ENCODE measurements at regions not wholly inside any gene's neighbourhood (a gene's known extent, or its start where the extent isn't known, plus 50 kb on each side); places are given as distances from the start of the nearest gene placed in this dataset.

- TF ChIP-seq, protein P1, sequence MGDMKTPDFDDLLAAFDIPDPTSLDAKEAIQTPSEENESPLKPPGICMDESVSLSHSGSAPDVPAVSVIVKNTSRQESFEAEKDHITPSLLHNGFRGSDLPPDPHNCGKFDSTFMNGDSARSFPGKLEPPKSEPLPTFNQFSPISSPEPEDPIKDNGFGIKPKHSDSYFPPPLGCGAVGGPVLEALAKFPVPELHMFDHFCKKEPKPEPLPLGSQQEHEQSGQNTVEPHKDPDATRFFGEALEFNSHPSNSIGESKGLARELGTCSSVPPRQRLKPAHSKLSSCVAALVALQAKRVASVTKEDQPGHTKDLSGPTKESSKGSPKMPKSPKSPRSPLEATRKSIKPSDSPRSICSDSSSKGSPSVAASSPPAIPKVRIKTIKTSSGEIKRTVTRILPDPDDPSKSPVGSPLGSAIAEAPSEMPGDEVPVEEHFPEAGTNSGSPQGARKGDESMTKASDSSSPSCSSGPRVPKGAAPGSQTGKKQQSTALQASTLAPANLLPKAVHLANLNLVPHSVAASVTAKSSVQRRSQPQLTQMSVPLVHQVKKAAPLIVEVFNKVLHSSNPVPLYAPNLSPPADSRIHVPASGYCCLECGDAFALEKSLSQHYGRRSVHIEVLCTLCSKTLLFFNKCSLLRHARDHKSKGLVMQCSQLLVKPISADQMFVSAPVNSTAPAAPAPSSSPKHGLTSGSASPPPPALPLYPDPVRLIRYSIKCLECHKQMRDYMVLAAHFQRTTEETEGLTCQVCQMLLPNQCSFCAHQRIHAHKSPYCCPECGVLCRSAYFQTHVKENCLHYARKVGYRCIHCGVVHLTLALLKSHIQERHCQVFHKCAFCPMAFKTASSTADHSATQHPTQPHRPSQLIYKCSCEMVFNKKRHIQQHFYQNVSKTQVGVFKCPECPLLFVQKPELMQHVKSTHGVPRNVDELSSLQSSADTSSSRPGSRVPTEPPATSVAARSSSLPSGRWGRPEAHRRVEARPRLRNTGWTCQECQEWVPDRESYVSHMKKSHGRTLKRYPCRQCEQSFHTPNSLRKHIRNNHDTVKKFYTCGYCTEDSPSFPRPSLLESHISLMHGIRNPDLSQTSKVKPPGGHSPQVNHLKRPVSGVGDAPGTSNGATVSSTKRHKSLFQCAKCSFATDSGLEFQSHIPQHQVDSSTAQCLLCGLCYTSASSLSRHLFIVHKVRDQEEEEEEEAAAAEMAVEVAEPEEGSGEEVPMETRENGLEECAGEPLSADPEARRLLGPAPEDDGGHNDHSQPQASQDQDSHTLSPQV (IDR thresholded peaks at IDR 0.05) = peak; percentile 90
- TF ChIP-seq ZKSCAN3 (CRISPR knock-in tag; IDR thresholded peaks at IDR 0.05) = no peak
- no peak for TF ChIP-seq HDAC2 (IDR thresholded peaks at IDR 0.05)
- TF ChIP-seq ZNF436 (CRISPR knock-in tag; IDR thresholded peaks at IDR 0.05) = no peak
- no peak for TF ChIP-seq SLC30A9 (CRISPR knock-in tag; IDR thresholded peaks at IDR 0.05)
- no peak for TF ChIP-seq NFIX (CRISPR knock-in tag; IDR thresholded peaks at IDR 0.05; ENCODE audit: low read depth)
- no peak for TF ChIP-seq GATAD2B (IDR thresholded peaks at IDR 0.05; ENCODE audit: borderline replicate concordance)
- TF ChIP-seq TRIM24 (IDR thresholded peaks at IDR 0.05) = 0 out of 4 replicates have a peak, but pooled peaks of 1 of the 2 experiments have one; percentile 7
- TF ChIP-seq ZC3H8 (IDR thresholded peaks at IDR 0.05) = no peak
- TF ChIP-seq ZNF347 (CRISPR knock-in tag; IDR thresholded peaks at IDR 0.05; ENCODE audit: low read depth) = no peak
- TF ChIP-seq CHD2 (IDR thresholded peaks at IDR 0.05; ENCODE audit: low read depth, low read length) = no peak
- no peak for TF ChIP-seq ID3 (CRISPR knock-in tag; IDR thresholded peaks at IDR 0.05)
- TF ChIP-seq ID3 (tag; IDR thresholded peaks at IDR 0.05) = no peak
- TF ChIP-seq PRPF4 (IDR thresholded peaks at IDR 0.05; ENCODE audit: insufficient read depth, low read depth, low read length, poor library complexity, severe bottlenecking) = no peak
- no peak for TF ChIP-seq HDAC8 (tag; IDR thresholded peaks at IDR 0.05)
- TF ChIP-seq EGR1 (conservative IDR thresholded peaks at IDR 0.05) = peak; percentile 58
- TF ChIP-seq ZBTB2 (IDR thresholded peaks at IDR 0.05) = no peak
- TF ChIP-seq ZNF324 (CRISPR knock-in tag; IDR thresholded peaks at IDR 0.05) = no peak
- TF ChIP-seq SP2 (IDR thresholded peaks at IDR 0.05; ENCODE audit: extremely low read depth, low read depth, low read length, poor library complexity, severe bottlenecking) = no peak
- no peak for TF ChIP-seq ZNF134 (CRISPR knock-in tag; conservative IDR thresholded peaks at IDR 0.05)
- no peak for TF ChIP-seq RBM22 (IDR thresholded peaks at IDR 0.05; ENCODE audit: low read depth, low read length, poor library complexity, severe bottlenecking)
- TF ChIP-seq MBD2 (IDR thresholded peaks at IDR 0.05; ENCODE audit: borderline replicate concordance, low read depth) = no peak
- TF ChIP-seq PCBP2 (IDR thresholded peaks at IDR 0.05; ENCODE audit: low read depth, low read length, poor library complexity, severe bottlenecking) = no peak
- TF ChIP-seq EWSR1 (IDR thresholded peaks at IDR 0.05; ENCODE audit: borderline replicate concordance, low read depth, partially characterized antibody) = no peak
- TF ChIP-seq ZNF444 (CRISPR knock-in tag; IDR thresholded peaks at IDR 0.05) = no peak
- TF ChIP-seq GABPB1 (CRISPR knock-in tag; IDR thresholded peaks at IDR 0.05) = no peak
These were observed 80.6 kb upstream of the ZNF366 start (continued) for GRCh38 chr5:72587661-72588308.
